B cell (primary cell): ENCODE measurements at regions not wholly inside any gene's neighbourhood (a gene's known extent, or its start where the extent isn't known, plus 50 kb on each side); places are given as distances from the start of the nearest gene placed in this dataset.

Experiments
- EZH2 ChIP-seq: IDR thresholded peaks from 2 replicates; pipeline ENCODE4 v1.6.1; 2012; ENCODE audit warnings: borderline replicate concordance, low read depth, mild to moderate bottlenecking, moderate library complexity, low read length; ENCODE audit not compliant: insufficient read depth, poor library complexity, severe bottlenecking
- TF ChIP-seq, protein P1 (sequence below): fragments of 200-600 bp; IDR thresholded peaks from one replicate; pipeline ENCODE4 v1.8.0; 2022; ENCODE audit warnings: antibody characterized with exemption, mild to moderate bottlenecking

DNA sequence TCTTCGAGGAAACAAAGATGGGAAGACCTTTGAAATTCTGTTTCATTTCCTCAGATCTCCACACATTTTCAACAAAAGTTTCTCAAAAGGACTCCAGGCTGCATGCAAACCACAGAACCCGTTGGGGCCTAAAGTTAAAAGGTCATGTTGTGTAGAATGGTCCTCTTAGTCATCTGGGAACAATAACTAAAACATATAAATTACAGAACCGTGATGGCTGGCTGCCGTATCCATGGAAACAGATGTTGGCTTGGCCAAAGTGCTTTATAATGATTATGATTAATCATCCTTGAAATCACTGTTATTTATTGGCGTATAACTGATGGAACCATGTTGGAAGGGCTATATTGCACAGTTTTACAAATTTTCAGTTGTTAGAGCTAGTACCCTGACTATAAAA, 182.8 kb upstream of the CRIM1 start:
- TF ChIP-seq, protein P1, sequence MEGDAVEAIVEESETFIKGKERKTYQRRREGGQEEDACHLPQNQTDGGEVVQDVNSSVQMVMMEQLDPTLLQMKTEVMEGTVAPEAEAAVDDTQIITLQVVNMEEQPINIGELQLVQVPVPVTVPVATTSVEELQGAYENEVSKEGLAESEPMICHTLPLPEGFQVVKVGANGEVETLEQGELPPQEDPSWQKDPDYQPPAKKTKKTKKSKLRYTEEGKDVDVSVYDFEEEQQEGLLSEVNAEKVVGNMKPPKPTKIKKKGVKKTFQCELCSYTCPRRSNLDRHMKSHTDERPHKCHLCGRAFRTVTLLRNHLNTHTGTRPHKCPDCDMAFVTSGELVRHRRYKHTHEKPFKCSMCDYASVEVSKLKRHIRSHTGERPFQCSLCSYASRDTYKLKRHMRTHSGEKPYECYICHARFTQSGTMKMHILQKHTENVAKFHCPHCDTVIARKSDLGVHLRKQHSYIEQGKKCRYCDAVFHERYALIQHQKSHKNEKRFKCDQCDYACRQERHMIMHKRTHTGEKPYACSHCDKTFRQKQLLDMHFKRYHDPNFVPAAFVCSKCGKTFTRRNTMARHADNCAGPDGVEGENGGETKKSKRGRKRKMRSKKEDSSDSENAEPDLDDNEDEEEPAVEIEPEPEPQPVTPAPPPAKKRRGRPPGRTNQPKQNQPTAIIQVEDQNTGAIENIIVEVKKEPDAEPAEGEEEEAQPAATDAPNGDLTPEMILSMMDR = no peak
- TF ChIP-seq EZH2 = no peak
